Testis (tissue), 2 donors: ENCODE measurements at regions not wholly inside any gene's neighbourhood (a gene's known extent, or its start where the extent isn't known, plus 50 kb on each side); places are given as distances from the start of the nearest gene placed in this dataset.

Experiments
- CTCF ChIP-seq, 3 experiments: fragments of 450-650 bp in 2 of 3; fragments of 200-600 bp in 1 of 3; sonication (generic) in 1 of 3; IDR thresholded peaks; one replicate each; pipeline ENCODE4 v1.5.1; 2016 to 2019; ENCODE audit warnings: antibody characterized with exemption in 3 of 3, mild to moderate bottlenecking in 2 of 3, moderate library complexity in 1 of 3
- POLR2A ChIP-seq: fragments of 450-650 bp; IDR thresholded peaks from one replicate; pipeline ENCODE4 v1.6.1; 2017; ENCODE audit warnings: antibody characterized with exemption, mild to moderate bottlenecking, moderate library complexity

GRCh38 chr2:220167956-220168355, 540.5 kb downstream of the SLC4A3 start:
- TF ChIP-seq CTCF (IDR thresholded peaks at IDR 0.05): no peak
- no peak for TF ChIP-seq POLR2A
